PC-9 (cell line): ENCODE measurements at regions not wholly inside any gene's neighbourhood (a gene's known extent, or its start where the extent isn't known, plus 50 kb on each side); places are given as distances from the start of the nearest gene placed in this dataset.
A peak's percentile ranks its signal among the peaks of the same experiment; 100 is the strongest.

Experiments used
- BruUV-seq: library from RNA; stranded (reverse); fragments of 400-500 nt; replicated peaks from 2 replicates; lab custom pipeline; 2021; lab: Mats Ljungman, UMichigan
- CTCF ChIA-PET: fragments of 300-600 bp; sonication (Branson Sonifier 250); formaldehyde crosslinking; loops from one replicate; lab custom pipeline; 2022; ENCODE audit warnings: antibody characterized with exemption; lab: Charles Lee
- POLR2A ChIA-PET: fragments of 300-600 bp; sonication (Branson Sonifier 250); formaldehyde crosslinking; loops from one replicate; lab custom pipeline; 2022; ENCODE audit warnings: antibody characterized with exemption; ENCODE audit not compliant: unreplicated experiment; lab: Charles Lee
- DNase-seq, 2 experiments: peaks; one replicate each; pipeline versions ENCODE4 v3.0.0 to v3.0.0-alpha.2; 2015 to 2022; ENCODE audit warnings: mixed read lengths in 1 of 2
- H2AFZ ChIP-seq: fragments of 200-600 bp; sonication (generic); 2 replicates; pipeline ENCODE4 v1.8.1; 2017; ENCODE audit warnings: antibody characterized with exemption
- H3F3A ChIP-seq: fragments of 200-600 bp; sonication (generic); 2 replicates; pipeline ENCODE4 v1.8.1; 2017; ENCODE audit warnings: antibody characterized with exemption, mild to moderate bottlenecking, low read depth; ENCODE audit not compliant: insufficient read depth
- H3K27ac ChIP-seq: fragments of 200-600 bp; sonication (generic); 2 replicates; pipeline ENCODE4 v1.6.1; 2016; ENCODE audit warnings: mixed run types
- H3K27me3 ChIP-seq: fragments of 200-600 bp; sonication (generic); 2 replicates; pipeline ENCODE4 v1.6.1; 2016; ENCODE audit warnings: low read depth, mixed run types; ENCODE audit not compliant: insufficient read depth
- H3K36me3 ChIP-seq: fragments of 200-600 bp; sonication (generic); 2 replicates; pipeline ENCODE4 v1.6.1; 2016; ENCODE audit warnings: low read depth, mixed run types
- H3K4me1 ChIP-seq: fragments of 200-600 bp; sonication (generic); replicated peaks from 2 replicates; pipeline ENCODE4 v1.6.1; 2016; ENCODE audit warnings: mixed run types; ENCODE audit not compliant: insufficient read depth
- H3K4me2 ChIP-seq: fragments of 200-600 bp; sonication (generic); 2 replicates; pipeline ENCODE4 v1.6.1; 2017; ENCODE audit warnings: mixed run types
- H3K4me3 ChIP-seq: fragments of 200-600 bp; sonication (generic); 2 replicates; pipeline ENCODE4 v1.6.1; 2016; ENCODE audit warnings: mixed run types
- H3K79me2 ChIP-seq: fragments of 200-600 bp; sonication (generic); 2 replicates; pipeline ENCODE4 v1.6.1; 2017; ENCODE audit warnings: low read depth, mixed run types
- H3K9me2 ChIP-seq: fragments of 200-600 bp; sonication (generic); 2 replicates; pipeline ENCODE4 v1.8.1; 2017; ENCODE audit warnings: mild to moderate bottlenecking; ENCODE audit not compliant: insufficient read depth
- H3K9me3 ChIP-seq: fragments of 200-600 bp; sonication (generic); 2 replicates; pipeline ENCODE4 v1.8.1; 2016; ENCODE audit warnings: low read depth; ENCODE audit not compliant: insufficient read depth
- H4K20me1 ChIP-seq: fragments of 200-600 bp; sonication (generic); 2 replicates; pipeline ENCODE4 v1.8.1; 2017; ENCODE audit not compliant: insufficient read depth
- EZH2 ChIP-seq: fragments of 200-600 bp; sonication (generic); IDR thresholded peaks from 2 replicates; pipeline ENCODE4 v1.8.0; 2017; ENCODE audit warnings: antibody characterized with exemption, low read depth
- intact Hi-C: fragments of 100-400 bp; cut with micrococcal nuclease; formaldehyde crosslinking; loops from one replicate; pipeline ENCODE4 v1.10.0; 2022; ENCODE audit not compliant: unreplicated experiment
- TF ChIP-seq, protein P1 (sequence below): fragments of 200-600 bp; sonication (generic); conservative IDR thresholded peaks from 2 replicates; pipeline ENCODE4 v1.6.1; 2017; ENCODE audit warnings: mixed run types, antibody characterized with exemption, mild to moderate bottlenecking, moderate library complexity

DNA sequence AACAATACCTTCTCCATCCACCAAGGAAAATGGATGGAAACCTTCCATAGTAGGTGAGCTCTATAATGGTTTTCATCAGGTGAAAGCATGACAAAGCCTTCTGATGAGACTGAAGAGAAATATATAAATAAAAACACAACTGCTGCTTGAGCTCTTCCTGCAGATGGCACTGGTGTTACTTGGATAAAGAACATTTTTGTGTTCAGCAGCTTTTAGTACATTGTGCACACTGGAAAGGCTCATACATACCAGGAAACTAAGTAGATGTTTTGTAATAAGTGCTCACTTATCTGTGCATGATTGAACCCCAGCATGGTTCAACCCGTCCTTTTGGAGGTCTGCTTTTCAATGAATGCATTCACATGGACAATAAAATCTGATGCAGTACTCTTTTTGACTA, 357.3 kb upstream of the MIS18BP1 start:
- BruUV-seq, result no TSS peak
- DNase-seq, result no peak
- Histone ChIP-seq H3K9me3 (no peaks in the 10 kb centered on the region), H3K4me2 (no peak overlapping the region), H4K20me1 (no peaks in the 10 kb centered on the region), H3K9me2 (no peaks in the 10 kb centered on the region), H3K27ac (no peak overlapping the region), H3K4me3 (no peak overlapping the region), H3F3A (no peaks in the 10 kb centered on the region), H3K4me1 (no peaks in the 10 kb centered on the region), H3K79me2 (no peaks in the 10 kb centered on the region), H3K36me3 (no peaks in the 10 kb centered on the region), H3K27me3 (no peaks in the 10 kb centered on the region), H2AFZ (no peak overlapping the region)
- intact Hi-C loops, result loop anchor here (1.0 to 10.0 kb wide), 3 partner anchors 204 to 734 kb away; no protein-coding TSS in a partner anchor
- POLR2A ChIA-PET, result no interaction called here
- CTCF ChIA-PET, result interaction anchor here (0.6 kb wide), 1 partner anchor 536 kb away, joined by 3 read pairs; no protein-coding TSS in a partner anchor
- no peak for TF ChIP-seq EZH2
- TF ChIP-seq, protein P1, sequence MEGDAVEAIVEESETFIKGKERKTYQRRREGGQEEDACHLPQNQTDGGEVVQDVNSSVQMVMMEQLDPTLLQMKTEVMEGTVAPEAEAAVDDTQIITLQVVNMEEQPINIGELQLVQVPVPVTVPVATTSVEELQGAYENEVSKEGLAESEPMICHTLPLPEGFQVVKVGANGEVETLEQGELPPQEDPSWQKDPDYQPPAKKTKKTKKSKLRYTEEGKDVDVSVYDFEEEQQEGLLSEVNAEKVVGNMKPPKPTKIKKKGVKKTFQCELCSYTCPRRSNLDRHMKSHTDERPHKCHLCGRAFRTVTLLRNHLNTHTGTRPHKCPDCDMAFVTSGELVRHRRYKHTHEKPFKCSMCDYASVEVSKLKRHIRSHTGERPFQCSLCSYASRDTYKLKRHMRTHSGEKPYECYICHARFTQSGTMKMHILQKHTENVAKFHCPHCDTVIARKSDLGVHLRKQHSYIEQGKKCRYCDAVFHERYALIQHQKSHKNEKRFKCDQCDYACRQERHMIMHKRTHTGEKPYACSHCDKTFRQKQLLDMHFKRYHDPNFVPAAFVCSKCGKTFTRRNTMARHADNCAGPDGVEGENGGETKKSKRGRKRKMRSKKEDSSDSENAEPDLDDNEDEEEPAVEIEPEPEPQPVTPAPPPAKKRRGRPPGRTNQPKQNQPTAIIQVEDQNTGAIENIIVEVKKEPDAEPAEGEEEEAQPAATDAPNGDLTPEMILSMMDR, result 0 out of 2 replicates have a peak, but pooled peaks have one; percentile 26

DNA sequence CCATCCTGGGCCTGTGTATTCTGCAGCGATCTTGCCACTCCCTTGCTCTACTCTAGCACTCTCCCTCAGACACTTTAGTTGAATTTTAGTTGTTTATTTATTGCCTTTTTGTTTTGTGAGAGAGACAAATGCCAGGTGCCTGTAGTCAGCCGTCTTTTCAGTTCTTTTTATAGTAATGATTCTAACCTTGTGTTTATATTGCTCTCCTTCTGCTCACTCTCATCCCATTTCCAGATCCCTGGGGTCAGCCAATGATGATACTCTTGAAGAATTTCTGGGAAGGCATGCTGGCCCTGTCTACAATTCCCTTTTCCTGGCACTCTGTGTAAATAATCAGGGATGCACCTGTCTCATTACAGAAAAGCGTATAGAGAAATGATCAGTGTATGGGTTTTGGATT, 334.1 kb upstream of the MIS18BP1 start:
- no peaks in the 10 kb centered on the region for H3K9me3 ChIP-seq
- no peaks in the 10 kb centered on the region for H3K27me3 ChIP-seq
- H2AFZ ChIP-seq, result no peak overlapping the region
- no peaks in the 10 kb centered on the region for H3K9me2 ChIP-seq
- H4K20me1 ChIP-seq, result no peaks in the 10 kb centered on the region
- no peaks in the 10 kb centered on the region for H3K4me1 ChIP-seq
- TF ChIP-seq, protein P1, result no peak
- no peak for TF ChIP-seq EZH2
- CTCF ChIA-PET, result no interaction called here
- no peak overlapping the region for H3K4me3 ChIP-seq
- no peaks in the 10 kb centered on the region for H3F3A ChIP-seq
- no peak for DNase-seq
- H3K79me2 ChIP-seq, result no peaks in the 10 kb centered on the region
- no peak overlapping the region for H3K4me2 ChIP-seq
- H3K27ac ChIP-seq, result no peak overlapping the region
- intact Hi-C loops, result no loop called here
- no TSS peak for BruUV-seq
- POLR2A ChIA-PET, result no interaction called here
- H3K36me3 ChIP-seq, result no peaks in the 10 kb centered on the region

DNA sequence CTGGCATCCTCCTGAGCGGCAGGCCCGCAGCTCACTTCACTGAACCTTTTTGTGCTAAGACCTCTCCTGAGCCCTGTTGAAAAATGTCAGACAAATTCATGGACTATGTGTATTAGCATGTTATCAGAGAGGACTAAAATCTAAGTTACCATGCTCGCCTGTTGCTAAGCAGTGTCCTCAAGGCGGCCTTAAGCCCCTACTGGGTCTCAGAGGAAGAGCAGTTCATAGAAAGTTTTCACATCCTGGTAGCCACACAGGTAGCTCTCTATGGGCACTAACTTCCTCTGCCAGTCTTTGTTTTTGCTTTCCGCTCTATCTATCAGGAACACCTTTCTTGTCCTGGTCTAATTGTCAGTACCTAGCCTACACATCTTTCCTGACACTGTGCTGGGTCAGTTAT, 306.6 kb upstream of the MIS18BP1 start:
- BruUV-seq, result no TSS peak
- H3K9me2 ChIP-seq, result no peaks in the 10 kb centered on the region
- H3K4me1 ChIP-seq, result no peaks in the 10 kb centered on the region
- no peak overlapping the region for H2AFZ ChIP-seq
- TF ChIP-seq, protein P1, result no peak
- TF ChIP-seq EZH2, result no peak
- H3K9me3 ChIP-seq, result no peaks in the 10 kb centered on the region
- no peak for DNase-seq
- no peaks in the 10 kb centered on the region for H3F3A ChIP-seq
- no peak overlapping the region for H3K27ac ChIP-seq
- H3K79me2 ChIP-seq, result no peaks in the 10 kb centered on the region
- no peak overlapping the region for H3K4me2 ChIP-seq
- intact Hi-C loops, result no loop called here
- H4K20me1 ChIP-seq, result no peaks in the 10 kb centered on the region
- POLR2A ChIA-PET, result no interaction called here
- CTCF ChIA-PET, result no interaction called here
- no peaks in the 10 kb centered on the region for H3K36me3 ChIP-seq
- H3K4me3 ChIP-seq, result no peak overlapping the region
- no peaks in the 10 kb centered on the region for H3K27me3 ChIP-seq
